Progenitor cell of endocrine pancreas (in vitro differentiated cells): ENCODE measurements at regions not wholly inside any gene's neighbourhood (a gene's known extent, or its start where the extent isn't known, plus 50 kb on each side); places are given as distances from the start of the nearest gene placed in this dataset.

Experiments used
- DNase-seq: peaks from one replicate; pipeline ENCODE4 v3.0.0; 2021; ENCODE audit warnings: low spot score; ENCODE audit not compliant: unreplicated experiment
- H3K27ac Mint-ChIP-seq: 2 replicates; pipeline ENCODE4 v1.8.0; 2021; ENCODE audit warnings: mild to moderate bottlenecking, moderate library complexity, mixed read lengths
- H3K27me3 Mint-ChIP-seq: 2 replicates; pipeline ENCODE4 v1.8.0; 2021; ENCODE audit warnings: mixed read lengths
- H3K36me3 Mint-ChIP-seq: 2 replicates; pipeline ENCODE4 v1.8.0; 2022; ENCODE audit warnings: mixed read lengths; ENCODE audit not compliant: insufficient read depth
- H3K4me1 Mint-ChIP-seq: 2 replicates; pipeline ENCODE4 v1.8.0; 2021; ENCODE audit warnings: low read depth, mixed read lengths
- H3K4me3 Mint-ChIP-seq: 2 replicates; pipeline ENCODE4 v1.8.0; 2021; ENCODE audit warnings: low read depth, mild to moderate bottlenecking, moderate library complexity, mixed read lengths
- H3K9me3 Mint-ChIP-seq: 2 replicates; pipeline ENCODE4 v1.8.0; 2021; ENCODE audit warnings: low read depth, mixed read lengths
- TF ChIP-seq, protein P1 (sequence below): fragments of 200-600 bp; sonication (generic); IDR thresholded peaks from one replicate; pipeline ENCODE4 v1.5.0; 2021; ENCODE audit warnings: antibody characterized with exemption, mild to moderate bottlenecking; ENCODE audit not compliant: unreplicated experiment

DNA sequence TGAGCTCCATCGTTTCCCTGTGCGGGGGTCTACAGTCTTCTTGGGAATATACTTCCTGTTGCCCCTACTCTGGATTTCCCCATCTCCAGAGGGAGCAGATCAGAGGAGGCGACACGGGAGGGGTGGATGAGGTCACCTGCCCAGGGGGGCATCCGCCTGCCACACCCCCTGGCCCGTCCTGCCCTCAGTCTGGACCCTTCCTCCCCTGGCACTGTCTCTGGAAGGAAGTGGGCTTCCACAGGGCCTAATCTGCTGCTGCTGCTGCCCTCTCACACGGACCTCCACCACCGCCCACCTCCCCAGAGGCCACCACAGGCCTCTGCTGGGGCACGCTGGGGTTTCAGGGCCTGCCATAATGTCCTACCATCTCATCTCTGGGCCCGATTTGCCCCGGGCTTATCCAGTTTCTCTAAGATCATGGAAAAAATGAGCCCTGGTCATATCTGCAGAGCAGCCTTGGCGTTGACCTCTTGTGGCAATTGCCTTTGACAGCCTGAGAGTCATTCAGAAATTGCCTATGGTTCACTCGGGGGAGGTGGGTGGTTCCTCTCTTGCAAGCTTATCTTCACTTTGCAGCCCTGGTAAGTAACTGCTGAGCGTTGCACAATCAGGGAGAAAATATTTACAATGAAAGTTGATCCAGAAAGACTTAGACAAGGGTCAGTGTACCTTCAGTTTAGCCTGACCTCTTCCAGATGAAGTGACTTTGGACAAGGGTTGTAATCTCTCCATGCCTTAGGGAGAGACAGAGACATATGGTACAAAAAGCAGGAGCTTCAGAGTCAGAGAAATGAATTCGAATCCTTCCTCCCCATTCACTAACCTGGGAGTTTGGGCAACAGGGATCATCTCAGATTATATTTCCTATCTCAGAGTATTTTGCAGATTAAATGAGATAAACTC is 252.4 kb downstream of the TOMM20 start:
- no peaks in the 10 kb centered on the region for H3K27me3 Mint-ChIP-seq
- no peak overlapping the region for H3K4me3 Mint-ChIP-seq
- peak overlapping the region; percentile 88 for H3K27ac Mint-ChIP-seq
- peaks cover 16% of the 10 kb centered on the region for H3K4me1 Mint-ChIP-seq
- no peaks in the 10 kb centered on the region for H3K36me3 Mint-ChIP-seq
- no peaks in the 10 kb centered on the region for H3K9me3 Mint-ChIP-seq
- no peak for DNase-seq
- TF ChIP-seq, protein P1, sequence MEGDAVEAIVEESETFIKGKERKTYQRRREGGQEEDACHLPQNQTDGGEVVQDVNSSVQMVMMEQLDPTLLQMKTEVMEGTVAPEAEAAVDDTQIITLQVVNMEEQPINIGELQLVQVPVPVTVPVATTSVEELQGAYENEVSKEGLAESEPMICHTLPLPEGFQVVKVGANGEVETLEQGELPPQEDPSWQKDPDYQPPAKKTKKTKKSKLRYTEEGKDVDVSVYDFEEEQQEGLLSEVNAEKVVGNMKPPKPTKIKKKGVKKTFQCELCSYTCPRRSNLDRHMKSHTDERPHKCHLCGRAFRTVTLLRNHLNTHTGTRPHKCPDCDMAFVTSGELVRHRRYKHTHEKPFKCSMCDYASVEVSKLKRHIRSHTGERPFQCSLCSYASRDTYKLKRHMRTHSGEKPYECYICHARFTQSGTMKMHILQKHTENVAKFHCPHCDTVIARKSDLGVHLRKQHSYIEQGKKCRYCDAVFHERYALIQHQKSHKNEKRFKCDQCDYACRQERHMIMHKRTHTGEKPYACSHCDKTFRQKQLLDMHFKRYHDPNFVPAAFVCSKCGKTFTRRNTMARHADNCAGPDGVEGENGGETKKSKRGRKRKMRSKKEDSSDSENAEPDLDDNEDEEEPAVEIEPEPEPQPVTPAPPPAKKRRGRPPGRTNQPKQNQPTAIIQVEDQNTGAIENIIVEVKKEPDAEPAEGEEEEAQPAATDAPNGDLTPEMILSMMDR = no peak

DNA sequence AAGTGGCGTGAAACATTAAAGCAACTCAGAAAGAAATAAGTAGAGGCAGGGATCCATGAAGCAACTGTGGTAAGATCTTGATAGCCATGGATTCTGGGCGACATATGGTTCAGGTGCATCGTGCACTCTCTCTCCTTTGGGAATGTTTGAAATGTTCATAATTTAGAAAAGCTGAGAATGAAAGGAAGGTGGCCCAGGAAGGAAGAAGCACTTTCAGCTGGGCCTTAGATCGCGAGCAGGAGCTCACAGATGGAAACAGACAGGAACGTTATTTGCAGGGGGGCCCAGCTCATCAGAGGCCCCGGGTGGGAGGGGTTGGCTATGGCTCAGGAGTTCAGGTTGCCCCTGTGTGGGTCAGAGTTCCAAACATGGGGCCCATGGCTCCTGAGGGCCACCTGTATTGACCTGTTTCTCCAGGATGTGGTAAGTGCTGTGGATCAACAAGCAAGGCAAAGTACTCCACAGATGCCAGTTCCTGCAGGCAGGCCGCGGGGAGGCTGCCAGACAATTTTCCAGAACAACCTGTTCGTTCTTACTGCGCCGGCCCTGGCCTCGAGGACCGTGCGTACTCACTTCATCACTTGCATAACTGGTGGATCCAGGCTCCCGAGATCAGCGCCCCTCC is 253.2 kb downstream of the TOMM20 start:
- no peak for DNase-seq
- Mint-ChIP-seq H3K27me3 (no peaks in the 10 kb centered on the region), H3K36me3 (no peaks in the 10 kb centered on the region), H3K4me1 (peaks cover 16% of the 10 kb centered on the region), H3K9me3 (no peaks in the 10 kb centered on the region), H3K27ac (peak overlapping the region; percentile 19), H3K4me3 (no peak overlapping the region)
- TF ChIP-seq, protein P1 = no peak

- TF ChIP-seq, protein P1 = no peak
- H3K27me3 Mint-ChIP-seq = no peaks in the 10 kb centered on the region
- no peaks in the 10 kb centered on the region for H3K9me3 Mint-ChIP-seq
- no peak for DNase-seq
- H3K4me3 Mint-ChIP-seq = no peak overlapping the region
- no peak overlapping the region for H3K27ac Mint-ChIP-seq
- H3K4me1 Mint-ChIP-seq = peaks cover 16% of the 10 kb centered on the region
- no peaks in the 10 kb centered on the region for H3K36me3 Mint-ChIP-seq
Measured at GRCh38 chr1:234874291-234875288, 254.0 kb downstream of the TOMM20 start.

DNA sequence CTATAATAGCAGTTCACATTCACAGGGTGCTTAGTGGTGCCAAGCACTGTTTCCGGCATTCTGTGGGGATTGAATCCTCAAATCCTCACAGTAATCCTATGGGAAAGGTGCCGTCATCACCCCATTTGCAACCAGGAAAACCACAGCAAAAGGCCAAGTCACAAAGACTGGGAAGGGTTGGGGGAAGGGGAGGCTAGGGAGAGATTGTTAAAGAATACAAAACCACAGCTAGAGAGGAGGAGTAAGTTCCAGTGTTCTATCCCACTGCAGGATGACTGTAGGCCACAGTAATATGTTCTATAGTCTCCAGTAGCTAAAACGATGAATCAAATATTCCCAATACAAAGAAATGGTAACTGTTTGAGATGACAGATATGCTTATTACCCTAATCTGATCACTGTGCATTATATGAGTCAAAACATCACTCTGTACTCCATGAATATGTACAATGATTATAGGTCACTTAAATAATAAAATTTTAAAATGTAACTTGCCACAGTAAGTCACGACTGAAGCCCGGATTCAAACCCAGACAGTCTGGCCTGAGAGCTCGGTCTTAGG is 256.8 kb downstream of the TOMM20 start:
- H3K36me3 Mint-ChIP-seq = no peaks in the 10 kb centered on the region
- H3K4me3 Mint-ChIP-seq = no peak overlapping the region
- no peaks in the 10 kb centered on the region for H3K27me3 Mint-ChIP-seq
- TF ChIP-seq, protein P1 = no peak
- no peak for DNase-seq
- H3K9me3 Mint-ChIP-seq = no peaks in the 10 kb centered on the region
- H3K4me1 Mint-ChIP-seq = peaks cover 19% of the 10 kb centered on the region
- peak overlapping the region; percentile 30 for H3K27ac Mint-ChIP-seq
